DOHH2 (cell line): ENCODE measurements at regions not wholly inside any gene's neighbourhood (a gene's known extent, or its start where the extent isn't known, plus 50 kb on each side); places are given as distances from the start of the nearest gene placed in this dataset.

ENCODE experiments used
- H3F3A ChIP-seq: fragments of 200-600 bp; sonication (generic), shearing (Covaris generic); 2 replicates; pipeline ENCODE4 v1.6.0; 2016; ENCODE audit warnings: antibody characterized with exemption, mild to moderate bottlenecking; ENCODE audit not compliant: control insufficient read depth, insufficient read depth
- H3K27ac ChIP-seq: fragments of 200-600 bp; sonication (generic); 2 replicates; pipeline ENCODE4 v1.5.1; 2014; ENCODE audit warnings: low read depth, mild to moderate bottlenecking, low read length, moderate library complexity
- H3K27me3 ChIP-seq: fragments of 200-600 bp; sonication (generic); 2 replicates; pipeline ENCODE4 v1.6.1; 2014; ENCODE audit warnings: mild to moderate bottlenecking, low read length, mixed read lengths; ENCODE audit not compliant: control insufficient read depth
- H3K36me3 ChIP-seq: fragments of 200-600 bp; sonication (generic); 2 replicates; pipeline ENCODE4 v1.6.1; 2014; ENCODE audit warnings: mild to moderate bottlenecking, low read length, moderate library complexity, mixed read lengths; ENCODE audit not compliant: control insufficient read depth
- H3K4me1 ChIP-seq: fragments of 200-600 bp; sonication (generic); 2 replicates; pipeline ENCODE4 v1.6.1; 2014; ENCODE audit warnings: mild to moderate bottlenecking, low read length, mixed read lengths; ENCODE audit not compliant: control insufficient read depth
- H3K4me2 ChIP-seq: fragments of 200-600 bp; sonication (generic); 2 replicates; pipeline ENCODE4 v1.6.0; 2014; ENCODE audit warnings: mild to moderate bottlenecking, low read length, moderate library complexity
- H3K4me3 ChIP-seq: fragments of 200-600 bp; sonication (generic); 2 replicates; pipeline ENCODE4 v1.5.1; 2014; ENCODE audit warnings: mild to moderate bottlenecking, low read length, mixed read lengths
- H3K79me2 ChIP-seq: fragments of 200-600 bp; sonication (generic); 2 replicates; pipeline ENCODE4 v1.6.1; 2014; ENCODE audit warnings: mild to moderate bottlenecking, low read length, mixed read lengths; ENCODE audit not compliant: control insufficient read depth
- H3K9me2 ChIP-seq: fragments of 200-600 bp; sonication (generic); replicated peaks from 2 replicates; pipeline ENCODE4 v1.6.1; 2014; ENCODE audit warnings: mild to moderate bottlenecking, low read length, mixed read lengths; ENCODE audit not compliant: control insufficient read depth
- H3K9me3 ChIP-seq: fragments of 200-600 bp; sonication (generic); 2 replicates; pipeline ENCODE4 v1.6.1; 2014; ENCODE audit warnings: antibody characterized with exemption, low read length, mixed read lengths; ENCODE audit not compliant: control insufficient read depth, insufficient read depth
- H4K20me1 ChIP-seq: fragments of 200-600 bp; sonication (generic); 2 replicates; pipeline ENCODE4 v1.6.0; 2014; ENCODE audit warnings: low read depth, mild to moderate bottlenecking, antibody characterized with exemption, low read length, moderate library complexity; ENCODE audit not compliant: control insufficient read depth, insufficient read depth
- CTCF ChIP-seq: fragments of 200-600 bp; sonication (generic); IDR thresholded peaks from one replicate; pipeline ENCODE4 v1.5.1; 2014; ENCODE audit warnings: antibody characterized with exemption, mild to moderate bottlenecking, low read depth, low read length; ENCODE audit not compliant: poor library complexity, severe bottlenecking
- EZH2phosphoT487 ChIP-seq: fragments of 200-600 bp; sonication (generic); IDR thresholded peaks from 2 replicates; pipeline ENCODE4 v1.6.1; 2017; ENCODE audit warnings: borderline replicate concordance, mild to moderate bottlenecking, antibody characterized with exemption, low read length, moderate library complexity, mixed read lengths

DNA sequence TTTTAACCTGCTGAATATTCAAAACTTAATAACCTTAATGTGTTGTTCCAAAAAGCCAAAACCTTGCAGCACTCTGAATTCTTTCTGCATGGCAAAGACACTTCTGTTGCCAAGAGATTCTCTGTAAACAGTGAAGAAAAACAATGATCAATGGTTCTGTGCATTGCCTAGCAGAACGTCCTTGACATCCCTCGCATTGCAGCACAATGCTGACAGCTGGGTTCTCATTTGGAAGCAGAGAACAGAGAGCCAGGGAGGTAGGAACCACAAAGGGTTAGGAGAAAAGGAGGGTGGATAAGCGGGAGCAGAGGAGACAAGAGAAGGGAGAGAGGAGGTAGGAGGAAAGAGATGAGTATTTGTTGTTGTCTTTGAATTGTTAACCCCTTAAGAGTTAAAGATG, 501.1 kb downstream of the NAV3 start:
- no peaks in the 10 kb centered on the region for H3K27me3 ChIP-seq

DNA sequence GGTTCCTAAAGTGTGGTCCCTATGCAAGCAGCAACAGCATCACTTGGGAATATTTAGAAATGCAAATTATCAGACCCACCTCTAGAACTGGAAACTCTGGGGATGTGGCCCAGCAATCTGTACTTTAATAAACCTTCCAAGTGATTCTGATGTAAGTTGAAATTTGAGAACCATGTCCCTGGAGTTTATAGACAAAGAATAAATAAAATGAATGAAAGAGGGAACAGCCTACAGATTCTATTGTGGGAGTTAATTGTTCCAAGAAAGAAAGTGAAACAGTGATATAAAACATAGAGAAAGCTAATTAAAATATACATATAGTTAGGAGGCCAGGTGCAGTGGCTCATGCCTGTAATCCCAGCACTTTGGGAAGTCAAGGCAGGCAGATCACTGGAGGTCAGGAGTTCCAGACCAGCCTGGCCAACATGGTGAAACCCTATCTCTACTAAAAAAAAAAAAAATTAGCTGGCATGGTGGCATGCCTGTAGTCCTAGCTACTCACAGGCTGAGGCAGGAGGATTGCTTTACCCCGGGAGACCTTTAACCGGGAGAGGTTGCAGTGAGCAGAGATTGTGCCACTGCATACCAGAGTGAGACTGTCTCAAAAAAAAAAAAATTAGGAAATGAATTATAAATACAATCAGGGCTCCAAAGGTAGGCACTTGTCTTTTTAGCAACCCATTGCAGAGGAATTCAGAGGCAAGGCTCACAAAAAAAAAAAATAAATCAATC, 507.5 kb downstream of the NAV3 start:
- Histone ChIP-seq H3K9me2 (no peaks in the 10 kb centered on the region), H3K9me3 (no peaks in the 10 kb centered on the region)

More for the DNA sequence above, 501.1 kb downstream of the NAV3 start:
- TF ChIP-seq EZH2phosphoT487 (no peak), CTCF (no peak)
- H3K9me2 ChIP-seq: no peaks in the 10 kb centered on the region
- no peaks in the 10 kb centered on the region for H3F3A ChIP-seq
- no peaks in the 10 kb centered on the region for H3K9me3 ChIP-seq
- no peaks in the 10 kb centered on the region for H4K20me1 ChIP-seq
- H3K79me2 ChIP-seq: no peaks in the 10 kb centered on the region
- no peak overlapping the region for H3K4me2 ChIP-seq
- H3K27ac ChIP-seq: no peak overlapping the region
- H3K4me1 ChIP-seq: no peaks in the 10 kb centered on the region
- no peaks in the 10 kb centered on the region for H3K36me3 ChIP-seq
- H3K4me3 ChIP-seq: no peak overlapping the region

DNA sequence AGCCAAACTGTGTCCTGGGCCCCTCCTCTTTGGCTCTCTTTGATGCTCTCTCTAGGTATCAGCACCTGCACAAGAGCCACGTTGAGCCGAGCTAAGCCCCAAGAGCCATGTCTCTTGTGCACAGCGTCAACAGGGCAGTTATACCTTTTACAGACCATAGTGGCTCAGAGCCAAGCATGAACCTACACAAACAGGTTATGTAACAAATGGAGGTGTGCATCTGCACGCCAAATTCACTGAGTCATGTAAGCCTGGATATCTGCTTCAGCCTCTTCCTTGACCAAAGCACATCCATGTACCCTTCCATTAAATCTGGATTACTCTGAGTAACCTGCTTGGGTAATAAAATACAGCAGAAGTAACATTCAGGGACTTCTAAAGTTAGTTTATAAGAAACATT, 509.7 kb downstream of the NAV3 start:
- no peaks in the 10 kb centered on the region for H3K79me2 ChIP-seq
- no peaks in the 10 kb centered on the region for H3F3A ChIP-seq
- H3K4me2 ChIP-seq: no peak overlapping the region
- no peak overlapping the region for H3K4me3 ChIP-seq
- H3K27me3 ChIP-seq: no peaks in the 10 kb centered on the region
- H3K27ac ChIP-seq: no peak overlapping the region
- TF ChIP-seq CTCF: no peak
- TF ChIP-seq EZH2phosphoT487: no peak
- no peaks in the 10 kb centered on the region for H3K4me1 ChIP-seq
- no peaks in the 10 kb centered on the region for H4K20me1 ChIP-seq
- no peaks in the 10 kb centered on the region for H3K36me3 ChIP-seq
- no peaks in the 10 kb centered on the region for H3K9me2 ChIP-seq
- no peaks in the 10 kb centered on the region for H3K9me3 ChIP-seq

More for the DNA sequence above, 507.5 kb downstream of the NAV3 start:
- H3K27ac ChIP-seq: no peak overlapping the region
- TF ChIP-seq EZH2phosphoT487: no peak
- TF ChIP-seq CTCF: no peak
- no peaks in the 10 kb centered on the region for H3F3A ChIP-seq
- H3K4me1 ChIP-seq: no peaks in the 10 kb centered on the region
- no peak overlapping the region for H3K4me2 ChIP-seq
- H3K27me3 ChIP-seq: no peaks in the 10 kb centered on the region
- no peaks in the 10 kb centered on the region for H3K36me3 ChIP-seq
- H4K20me1 ChIP-seq: no peaks in the 10 kb centered on the region
- H3K79me2 ChIP-seq: no peaks in the 10 kb centered on the region
- no peak overlapping the region for H3K4me3 ChIP-seq
